GM10266 (cell line): ENCODE measurements at regions not wholly inside any gene's neighbourhood (a gene's known extent, or its start where the extent isn't known, plus 50 kb on each side); places are given as distances from the start of the nearest gene placed in this dataset.

Experiments
- DNase-seq: peaks from one replicate; pipeline ENCODE4 v3.0.0; 2012; ENCODE audit errors: extremely low spot score
- TF ChIP-seq, protein P1 (sequence below): IDR thresholded peaks from 2 replicates; pipeline ENCODE4 v1.5.1; 2012; ENCODE audit warnings: mild to moderate bottlenecking, low read depth; ENCODE audit not compliant: control insufficient read depth, insufficient read depth; ENCODE audit errors: missing control alignments

DNA sequence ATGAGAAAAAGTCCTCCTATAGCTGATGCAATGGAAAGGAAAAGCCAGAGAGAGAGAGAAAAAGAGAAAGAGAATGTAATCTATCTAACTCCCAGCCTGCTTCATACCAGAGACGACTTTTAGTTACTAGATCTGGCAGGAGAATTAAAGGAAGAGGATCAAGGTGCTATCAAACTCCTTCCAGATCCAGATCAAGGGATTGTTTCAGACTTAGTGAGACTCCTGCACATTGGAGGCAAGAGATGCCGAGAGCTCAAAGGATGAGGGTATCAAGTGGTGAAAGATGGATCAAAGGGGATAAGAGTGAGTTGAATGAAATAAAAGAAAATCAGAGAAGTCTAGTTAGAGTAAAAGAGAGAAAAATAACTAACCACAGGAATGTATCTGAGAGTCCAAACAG lies 478.6 kb downstream of the KIF4B start:
- DNase-seq, result no peak
- TF ChIP-seq, protein P1, sequence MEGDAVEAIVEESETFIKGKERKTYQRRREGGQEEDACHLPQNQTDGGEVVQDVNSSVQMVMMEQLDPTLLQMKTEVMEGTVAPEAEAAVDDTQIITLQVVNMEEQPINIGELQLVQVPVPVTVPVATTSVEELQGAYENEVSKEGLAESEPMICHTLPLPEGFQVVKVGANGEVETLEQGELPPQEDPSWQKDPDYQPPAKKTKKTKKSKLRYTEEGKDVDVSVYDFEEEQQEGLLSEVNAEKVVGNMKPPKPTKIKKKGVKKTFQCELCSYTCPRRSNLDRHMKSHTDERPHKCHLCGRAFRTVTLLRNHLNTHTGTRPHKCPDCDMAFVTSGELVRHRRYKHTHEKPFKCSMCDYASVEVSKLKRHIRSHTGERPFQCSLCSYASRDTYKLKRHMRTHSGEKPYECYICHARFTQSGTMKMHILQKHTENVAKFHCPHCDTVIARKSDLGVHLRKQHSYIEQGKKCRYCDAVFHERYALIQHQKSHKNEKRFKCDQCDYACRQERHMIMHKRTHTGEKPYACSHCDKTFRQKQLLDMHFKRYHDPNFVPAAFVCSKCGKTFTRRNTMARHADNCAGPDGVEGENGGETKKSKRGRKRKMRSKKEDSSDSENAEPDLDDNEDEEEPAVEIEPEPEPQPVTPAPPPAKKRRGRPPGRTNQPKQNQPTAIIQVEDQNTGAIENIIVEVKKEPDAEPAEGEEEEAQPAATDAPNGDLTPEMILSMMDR, result no peak

DNA sequence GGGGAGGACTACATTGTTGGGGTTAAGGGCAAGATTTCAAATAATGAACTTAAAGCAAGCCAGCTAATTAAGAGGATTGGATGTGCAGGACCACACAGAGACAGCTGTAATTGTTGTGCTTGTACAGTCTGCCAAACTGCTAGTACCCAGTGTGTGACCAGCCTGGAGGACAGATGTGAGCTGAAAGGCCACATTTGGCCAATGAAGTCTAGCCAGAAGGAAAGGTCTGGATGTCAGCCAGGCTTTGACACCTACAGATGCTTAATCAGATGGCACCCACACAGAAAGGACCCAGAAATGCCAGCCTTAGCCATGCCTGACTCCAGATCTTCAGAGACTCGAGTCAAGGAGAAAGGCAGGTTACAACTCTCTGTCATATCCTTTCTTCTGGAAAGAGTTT lies 491.1 kb downstream of the KIF4B start:
- DNase-seq, result no peak
- TF ChIP-seq, protein P1, result no peak

DNA sequence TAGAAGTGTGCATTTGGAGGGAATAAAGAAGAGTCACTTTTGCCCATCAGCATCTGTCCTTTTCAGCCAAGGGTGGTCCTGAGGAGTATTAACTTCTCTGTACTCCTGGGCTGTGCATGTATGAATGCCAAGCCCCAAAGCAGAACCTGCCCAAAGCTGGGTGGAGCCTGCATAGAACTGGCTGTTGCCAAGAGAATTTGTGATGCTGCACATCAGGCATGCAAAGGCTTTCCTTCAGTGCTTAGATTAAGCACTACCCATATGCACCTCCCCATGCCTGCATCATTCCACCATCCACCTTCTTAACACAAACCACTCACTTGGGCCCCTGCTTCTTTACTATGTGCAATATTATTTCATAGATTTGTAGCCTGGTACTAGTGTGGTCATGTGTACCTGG lies 493.8 kb downstream of the KIF4B start:
- TF ChIP-seq, protein P1, result no peak
- no peak for DNase-seq

DNA sequence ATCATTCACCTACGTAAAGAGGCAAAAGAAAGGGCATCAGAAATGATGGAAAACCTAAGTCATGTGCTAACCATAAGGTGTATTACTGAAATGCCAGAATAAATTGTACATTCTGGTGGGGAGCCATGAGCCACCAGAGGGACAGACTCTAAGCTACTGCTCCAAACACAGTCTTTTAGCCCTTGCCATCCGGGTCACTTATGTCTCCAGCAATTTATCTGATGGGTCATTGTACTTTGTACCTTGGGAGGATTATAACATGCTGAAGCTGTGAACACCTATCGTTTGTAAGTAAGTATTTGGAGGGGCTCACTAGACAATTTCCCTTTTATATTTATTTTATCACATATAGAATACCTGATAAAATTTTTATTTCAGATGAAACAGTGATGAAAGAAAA lies 495.1 kb downstream of the KIF4B start:
- TF ChIP-seq, protein P1, result no peak
- DNase-seq, result no peak

DNA sequence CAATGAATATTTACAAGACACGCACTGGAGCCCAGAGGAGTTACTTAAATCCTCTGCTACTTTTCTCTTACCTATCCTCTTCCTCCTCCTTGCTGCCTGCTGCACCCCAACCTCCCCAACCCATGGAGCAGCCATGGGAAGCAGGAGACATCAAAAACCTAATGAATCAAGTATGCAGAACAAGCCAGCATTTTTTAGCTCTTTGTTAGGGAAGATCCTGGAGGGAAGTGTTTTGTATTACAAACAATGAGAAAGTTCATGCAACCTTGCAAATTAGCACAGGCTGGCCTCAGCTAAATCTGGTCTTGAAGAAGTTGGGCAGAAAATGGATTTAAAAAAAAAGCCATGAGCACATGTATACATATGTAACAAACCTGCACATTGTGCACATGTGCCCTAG lies 498.8 kb downstream of the KIF4B start:
- TF ChIP-seq, protein P1, result no peak
- no peak for DNase-seq

DNA sequence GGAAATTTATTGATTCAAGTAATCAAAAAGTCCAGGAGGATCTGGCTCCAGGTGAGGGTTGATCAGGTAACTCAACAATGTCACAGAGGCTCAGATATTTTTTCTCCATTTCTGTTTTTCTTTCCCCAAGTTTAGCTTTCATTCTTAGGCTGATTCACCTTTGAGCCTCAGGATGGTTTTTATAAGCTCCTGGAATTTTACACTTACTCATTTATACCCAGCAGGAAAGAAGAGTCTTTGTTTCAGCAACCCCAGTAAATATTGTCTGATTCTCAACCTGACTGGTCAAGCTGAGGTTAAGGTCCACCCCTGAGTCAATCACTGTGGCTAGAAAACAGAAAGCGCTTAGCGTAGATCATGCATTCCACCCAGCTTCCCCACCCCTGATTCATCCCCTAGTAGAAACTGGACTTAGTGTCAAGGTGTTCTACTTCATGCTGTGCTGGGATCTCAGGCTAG lies 500.6 kb downstream of the KIF4B start:
- TF ChIP-seq, protein P1, result no peak

DNA sequence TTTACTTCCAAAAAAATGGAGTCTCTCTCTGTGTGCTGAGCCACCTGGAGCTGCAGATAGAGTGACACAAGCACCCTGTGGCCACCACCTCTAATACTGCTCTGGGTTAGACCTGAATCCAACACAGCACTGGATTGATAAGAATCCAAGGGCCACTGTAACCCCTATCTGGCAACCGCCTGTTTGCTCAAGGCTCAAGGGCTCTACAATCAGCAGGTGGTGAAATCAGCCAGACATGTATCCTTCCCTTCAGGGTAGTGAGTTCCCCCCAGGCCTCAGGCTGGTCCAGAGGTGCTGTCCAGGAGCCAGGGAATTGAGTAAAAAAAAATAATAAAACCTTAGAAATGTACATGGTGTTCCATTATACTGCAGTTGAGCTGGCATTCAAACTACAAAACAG lies 509.0 kb downstream of the KIF4B start:
- TF ChIP-seq, protein P1, result no peak

More for the DNA sequence above, 500.6 kb downstream of the KIF4B start:
- no peak for DNase-seq

More for the DNA sequence above, 509.0 kb downstream of the KIF4B start:
- DNase-seq, result no peak
